Naive B cell (primary cell): ENCODE measurements at regions not wholly inside any gene's neighbourhood (a gene's known extent, or its start where the extent isn't known, plus 50 kb on each side); places are given as distances from the start of the nearest gene placed in this dataset.

ENCODE experiments used
- ATAC-seq, 2 donors: fragments of 150-1000 bp; cut with Tn5 transposase; 2 replicates each; pipeline ENCODE4 v1.10.0; 2021; ENCODE audit warnings: low read depth in 2 of 2, mild to moderate bottlenecking in 2 of 2, moderate library complexity in 2 of 2
- DNase-seq: peaks from one replicate; pipeline ENCODE4 v3.0.0; 2022
- H3K27ac Mint-ChIP-seq, 6 donors: one replicate each; pipeline ENCODE4 v1.8.0; 2020 to 2022; ENCODE audit warnings: mild to moderate bottlenecking in 6 of 6, mixed read lengths in 6 of 6, moderate library complexity in 5 of 6, inconsistent platforms in 2 of 6
- H3K27me3 Mint-ChIP-seq, 3 donors: one replicate each; pipeline ENCODE4 v1.8.0; 2021 to 2022; ENCODE audit warnings: mixed read lengths in 3 of 3, mild to moderate bottlenecking in 1 of 3
- H3K36me3 Mint-ChIP-seq, 2 donors: one replicate each; pipeline ENCODE4 v1.8.0; 2020 to 2022; ENCODE audit warnings: mixed read lengths in 2 of 2, inconsistent platforms in 1 of 2, mild to moderate bottlenecking in 1 of 2
- H3K4me1 Mint-ChIP-seq, 3 donors: one replicate each; pipeline ENCODE4 v1.8.0; 2020 to 2022; ENCODE audit warnings: mixed read lengths in 3 of 3, inconsistent platforms in 1 of 3, mild to moderate bottlenecking in 1 of 3, moderate library complexity in 1 of 3
- H3K4me3 Mint-ChIP-seq, 8 donors: one replicate each; pipeline ENCODE4 v1.8.0; 2020 to 2022; ENCODE audit warnings: mild to moderate bottlenecking in 8 of 8, mixed read lengths in 8 of 8, moderate library complexity in 8 of 8, inconsistent platforms in 2 of 8
- H3K9me3 Mint-ChIP-seq, 7 donors: one replicate each; pipeline ENCODE4 v1.8.0; 2020 to 2022; ENCODE audit warnings: mixed read lengths in 7 of 7, mild to moderate bottlenecking in 5 of 7, inconsistent platforms in 2 of 7, moderate library complexity in 1 of 7

DNA sequence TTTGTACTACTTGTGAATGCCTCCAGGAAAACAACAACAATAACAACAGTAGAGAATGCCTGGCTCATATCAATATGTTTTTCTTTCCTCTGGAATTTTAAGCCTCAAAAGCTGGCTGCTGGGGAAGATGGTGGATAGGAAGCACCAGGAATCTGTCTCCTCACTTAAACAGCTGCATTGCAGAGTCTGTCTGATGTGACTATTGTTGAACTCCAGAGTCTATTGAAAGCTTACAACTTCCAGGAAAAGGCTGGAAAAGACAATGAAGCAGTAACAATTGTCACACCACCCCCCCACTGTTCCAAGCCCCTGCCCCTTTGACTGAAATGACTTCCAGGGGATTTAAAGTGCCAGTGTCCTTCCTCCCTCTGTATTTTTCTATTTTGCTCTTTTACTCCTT lies 309.7 kb downstream of the BMP4 start:
- peaks cover 0 to 14% (median 5%) of the 10 kb centered on the region in 7 donors for H3K9me3 Mint-ChIP-seq
- H3K27ac Mint-ChIP-seq = no peak overlapping the region
- peaks cover 5 to 21% (median 8%) of the 10 kb centered on the region in 3 donors for H3K27me3 Mint-ChIP-seq
- DNase-seq (no peak), ATAC-seq (no peak)
- no peaks in the 10 kb centered on the region for H3K4me1 Mint-ChIP-seq
- no peak overlapping the region for H3K4me3 Mint-ChIP-seq
- H3K36me3 Mint-ChIP-seq = peaks cover 0 to 7% of the 10 kb centered on the region in 2 donors

DNA sequence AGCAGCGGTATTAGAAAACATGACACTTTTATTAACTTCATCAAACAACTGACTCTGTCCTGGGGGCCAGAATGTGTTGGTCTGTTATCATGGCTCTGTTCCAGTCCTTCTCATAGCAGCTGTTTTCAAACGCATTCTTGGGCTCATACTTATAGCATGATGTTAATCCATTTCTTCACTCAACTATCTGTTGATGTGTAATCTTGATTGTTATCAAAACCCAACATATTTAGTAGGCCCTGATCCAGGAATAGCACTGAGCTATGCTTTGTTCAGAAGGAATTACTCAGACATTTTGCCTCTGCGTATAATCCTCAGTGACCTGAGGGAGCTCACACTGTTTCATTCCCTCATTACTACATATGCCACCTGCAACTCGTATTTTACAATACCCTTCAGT lies 315.9 kb downstream of the BMP4 start:
- ATAC-seq (no peak), DNase-seq (no peak)
- Mint-ChIP-seq H3K36me3 (peaks cover 0 to 2% of the 10 kb centered on the region in 2 donors), H3K4me1 (no peaks in the 10 kb centered on the region), H3K9me3 (peaks cover 0 to 8% (median 2%) of the 10 kb centered on the region in 7 donors), H3K27ac (no peak overlapping the region), H3K27me3 (peaks cover under 1 to 25% (median 2%) of the 10 kb centered on the region in 3 donors), H3K4me3 (no peak overlapping the region)

DNA sequence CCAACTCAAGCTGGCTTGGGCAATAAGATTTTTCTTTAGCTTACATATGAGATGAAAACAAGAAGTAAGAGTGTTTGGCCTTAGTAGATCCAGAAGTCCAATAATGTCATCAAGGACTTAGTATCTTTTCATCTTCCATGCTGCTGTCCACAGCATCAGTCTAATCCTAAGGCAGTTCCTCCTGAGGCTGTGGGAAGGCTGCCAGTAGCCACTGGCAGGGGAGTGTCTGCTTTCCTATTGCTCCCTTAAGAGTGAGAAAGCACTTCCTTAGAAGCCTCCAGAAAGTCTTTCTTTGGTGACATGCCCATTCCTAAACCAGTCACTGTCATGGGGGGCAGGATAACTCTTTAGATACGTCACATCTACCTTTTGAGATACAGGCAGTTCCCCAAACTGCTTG lies 317.7 kb downstream of the BMP4 start:
- Mint-ChIP-seq H3K4me1 (no peaks in the 10 kb centered on the region), H3K27me3 (peaks cover 0 to 14% (median 5%) of the 10 kb centered on the region in 3 donors), H3K27ac (no peak overlapping the region), H3K36me3 (no peaks in the 10 kb centered on the region), H3K9me3 (peaks cover 0 to 6% (median 0%) of the 10 kb centered on the region in 7 donors), H3K4me3 (no peak overlapping the region)
- ATAC-seq (no peak), DNase-seq (no peak)

DNA sequence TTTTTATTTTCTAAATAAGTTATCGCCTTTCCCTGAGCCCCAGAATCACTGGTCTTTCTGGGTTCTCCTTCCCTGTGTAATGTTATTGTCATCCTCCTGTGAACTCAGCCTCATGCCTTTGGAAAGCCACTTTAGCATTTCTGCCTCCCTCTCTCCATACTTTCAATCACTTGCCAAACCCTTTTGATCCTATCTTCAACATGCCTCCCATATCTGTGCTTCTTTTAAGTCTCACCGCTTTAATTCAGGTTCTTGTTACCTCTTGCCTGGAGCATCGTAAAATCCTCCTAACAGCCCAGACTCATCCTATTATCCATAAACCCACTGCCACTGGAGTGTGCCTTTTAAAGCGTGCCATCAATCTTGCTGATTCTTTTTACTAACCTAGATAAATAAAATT lies 321.8 kb downstream of the BMP4 start:
- H3K4me3 Mint-ChIP-seq = peak overlapping the region in 1 of 8 donors; percentile 22
- peaks cover 0 to 9% (median 5%) of the 10 kb centered on the region in 3 donors for H3K27me3 Mint-ChIP-seq
- ATAC-seq (no peak), DNase-seq (no peak)
- H3K4me1 Mint-ChIP-seq = no peaks in the 10 kb centered on the region
- H3K27ac Mint-ChIP-seq = no peak overlapping the region
- H3K9me3 Mint-ChIP-seq = peaks cover 0 to 5% (median 0%) of the 10 kb centered on the region in 7 donors
- no peaks in the 10 kb centered on the region for H3K36me3 Mint-ChIP-seq

DNA sequence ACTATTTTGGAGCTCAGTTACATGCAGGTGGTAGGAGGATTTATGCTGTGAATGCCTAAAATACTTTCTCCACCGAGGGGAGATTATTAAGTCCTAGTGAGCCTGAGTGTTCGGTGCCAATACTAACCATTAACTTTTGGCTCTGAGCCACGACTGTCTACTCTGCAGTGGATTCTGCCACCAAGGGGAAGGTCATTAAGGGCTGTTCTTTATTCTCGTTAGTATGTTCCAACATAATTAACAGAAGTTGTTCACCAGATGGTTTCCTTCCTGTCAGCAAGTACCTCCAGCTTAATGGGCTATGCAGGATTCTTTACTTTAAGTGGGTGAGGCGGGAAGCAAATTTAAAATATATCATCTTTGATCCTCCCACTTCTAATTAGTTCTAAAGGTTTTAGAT lies 326.3 kb downstream of the BMP4 start:
- DNase-seq = no peak
- Mint-ChIP-seq H3K27ac (no peak overlapping the region), H3K27me3 (peaks cover 7 to 19% (median 18%) of the 10 kb centered on the region in 3 donors), H3K4me1 (no peaks in the 10 kb centered on the region), H3K9me3 (peaks cover 0 to 5% (median 0%) of the 10 kb centered on the region in 7 donors), H3K36me3 (no peaks in the 10 kb centered on the region), H3K4me3 (no peak overlapping the region)
- no peak for ATAC-seq

DNA sequence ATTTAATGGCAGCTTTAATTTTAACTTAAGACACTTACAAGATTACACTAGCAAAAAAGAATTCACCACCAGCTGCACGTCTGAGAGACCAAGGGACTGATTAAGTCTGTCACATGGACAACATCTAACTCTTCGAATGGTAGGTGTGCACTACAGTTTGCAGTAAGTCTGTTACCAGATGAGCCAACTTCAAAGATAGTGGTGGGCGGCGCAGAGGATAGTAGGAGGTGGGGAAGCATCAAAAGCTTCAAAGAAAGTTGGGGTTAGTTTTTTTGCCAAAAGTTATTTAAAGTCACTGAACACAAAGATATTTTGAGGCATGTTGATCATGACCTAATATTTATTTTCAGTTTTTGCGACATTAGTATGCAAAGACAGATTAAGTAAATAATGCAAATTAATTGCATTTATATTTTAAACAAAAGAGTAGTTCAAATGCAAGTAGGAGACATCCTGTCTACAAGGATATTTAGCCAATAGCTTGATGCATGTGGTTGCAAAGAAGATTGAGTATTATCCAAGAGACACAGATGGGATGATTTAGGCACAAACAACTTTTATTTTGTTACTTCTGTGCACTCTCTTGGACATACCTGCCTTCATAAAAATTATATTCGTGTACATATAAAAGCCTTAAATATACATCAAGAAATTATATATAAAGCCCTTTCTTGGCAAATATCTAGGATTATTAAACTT lies 327.7 kb downstream of the BMP4 start:
- Mint-ChIP-seq H3K36me3 (no peaks in the 10 kb centered on the region), H3K27ac (no peak overlapping the region), H3K4me3 (no peak overlapping the region), H3K27me3 (peaks cover 16 to 29% (median 17%) of the 10 kb centered on the region in 3 donors), H3K4me1 (no peaks in the 10 kb centered on the region), H3K9me3 (peaks cover 0 to 5% (median 0%) of the 10 kb centered on the region in 7 donors)
- DNase-seq (no peak), ATAC-seq (no peak)

DNA sequence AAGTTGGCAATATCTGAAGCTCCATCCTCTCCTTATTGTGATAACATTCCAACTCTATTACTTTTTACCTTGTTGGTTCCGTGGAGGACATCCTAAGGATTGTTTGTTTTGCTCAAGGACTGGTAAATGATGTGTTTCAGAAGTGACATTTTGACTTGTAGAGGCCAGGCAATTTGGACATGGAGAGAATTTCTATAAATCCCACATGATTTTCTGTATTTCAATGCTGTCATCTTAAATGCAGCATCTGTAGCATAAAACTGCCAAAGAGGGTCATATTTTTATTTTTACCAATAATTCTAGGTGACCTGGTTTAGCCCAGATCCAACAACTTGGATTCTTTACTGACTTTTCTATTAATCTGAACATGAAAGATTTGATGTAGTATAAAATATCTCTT lies 328.4 kb downstream of the BMP4 start:
- ATAC-seq = no peak
- H3K36me3 Mint-ChIP-seq = no peaks in the 10 kb centered on the region

DNA sequence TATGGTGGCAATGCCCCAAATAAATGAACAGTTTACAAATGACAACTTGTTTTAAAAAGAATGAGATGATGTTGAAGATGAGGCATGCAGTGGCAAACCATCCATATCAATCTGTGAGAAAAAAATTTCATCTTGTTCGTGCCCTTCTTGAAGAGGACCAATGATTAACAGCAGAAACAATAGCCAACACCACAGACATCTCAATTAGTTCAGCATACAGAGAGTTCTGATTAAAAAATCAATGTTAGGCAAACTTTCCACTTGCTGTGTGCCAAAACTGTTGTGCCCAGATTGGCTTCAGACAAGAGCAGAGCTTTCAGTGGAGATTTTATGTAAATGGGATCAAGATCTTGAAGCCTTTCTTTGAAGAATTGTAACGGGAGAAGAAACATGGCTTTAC lies 329.9 kb downstream of the BMP4 start:
- Mint-ChIP-seq H3K4me1 (no peaks in the 10 kb centered on the region), H3K4me3 (no peak overlapping the region), H3K27me3 (peaks cover 20 to 36% (median 24%) of the 10 kb centered on the region in 3 donors), H3K36me3 (no peaks in the 10 kb centered on the region), H3K9me3 (peaks cover 0 to 3% (median 0%) of the 10 kb centered on the region in 7 donors), H3K27ac (no peak overlapping the region)
- ATAC-seq = no peak
- no peak for DNase-seq

More for the DNA sequence above, 328.4 kb downstream of the BMP4 start:
- peaks cover 16 to 36% (median 23%) of the 10 kb centered on the region in 3 donors for H3K27me3 Mint-ChIP-seq
- no peak for DNase-seq
- no peak overlapping the region for H3K27ac Mint-ChIP-seq
- peaks cover 0 to 3% (median 0%) of the 10 kb centered on the region in 7 donors for H3K9me3 Mint-ChIP-seq
- no peak overlapping the region for H3K4me3 Mint-ChIP-seq
- no peaks in the 10 kb centered on the region for H3K4me1 Mint-ChIP-seq

DNA sequence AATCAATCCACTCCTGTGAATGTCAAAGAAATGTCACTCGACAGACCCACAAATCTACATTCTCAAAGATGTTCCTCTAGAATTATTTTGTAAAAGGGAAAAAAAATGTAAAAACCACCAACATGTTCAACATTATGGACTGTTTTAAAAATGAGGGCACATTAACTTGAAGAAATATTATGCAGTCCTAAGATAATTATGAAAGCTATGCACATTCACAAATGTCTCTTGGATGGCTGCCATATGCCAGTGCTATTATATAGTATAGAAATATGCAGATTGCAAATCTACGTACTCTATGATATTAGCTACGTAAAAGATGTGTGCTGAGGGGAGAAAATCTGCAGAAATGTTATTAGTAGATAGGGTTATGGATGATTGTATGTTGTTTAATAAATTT lies 334.2 kb downstream of the BMP4 start:
- DNase-seq (no peak), ATAC-seq (no peak)
- Mint-ChIP-seq H3K27me3 (peaks cover 12 to 31% (median 25%) of the 10 kb centered on the region in 3 donors), H3K9me3 (peaks cover 0 to 3% (median 0%) of the 10 kb centered on the region in 7 donors), H3K4me1 (peaks cover 0 to 8% (median 3%) of the 10 kb centered on the region in 3 donors), H3K4me3 (no peak overlapping the region), H3K27ac (no peak overlapping the region), H3K36me3 (no peaks in the 10 kb centered on the region)

DNA sequence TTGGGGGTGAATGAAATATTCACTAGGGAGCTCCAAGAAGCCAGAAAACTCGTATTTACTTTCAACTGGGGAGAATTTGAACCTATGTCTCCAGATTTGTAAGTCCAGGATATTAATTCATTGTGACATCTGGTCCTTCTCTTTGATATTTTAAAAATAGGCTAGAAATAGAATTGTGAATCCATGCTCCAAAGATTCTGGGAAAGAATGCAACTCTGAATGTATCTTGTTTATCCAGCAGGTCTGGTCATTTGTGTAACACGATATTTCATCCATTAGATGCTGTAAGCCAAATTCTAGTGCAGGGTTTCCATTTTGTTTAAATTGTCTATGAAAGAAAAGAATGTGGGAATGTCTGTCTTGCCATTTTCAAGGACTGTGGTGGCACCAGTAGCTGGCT lies 334.7 kb downstream of the BMP4 start:
- peaks cover 0 to 3% (median 0%) of the 10 kb centered on the region in 7 donors for H3K9me3 Mint-ChIP-seq
- H3K36me3 Mint-ChIP-seq = no peaks in the 10 kb centered on the region
- H3K4me1 Mint-ChIP-seq = peaks cover 0 to 8% (median 3%) of the 10 kb centered on the region in 3 donors
- no peak overlapping the region for H3K27ac Mint-ChIP-seq
- ATAC-seq = no peak
- no peak for DNase-seq
- no peak overlapping the region for H3K4me3 Mint-ChIP-seq
- H3K27me3 Mint-ChIP-seq = peaks cover 11 to 28% (median 21%) of the 10 kb centered on the region in 3 donors

DNA sequence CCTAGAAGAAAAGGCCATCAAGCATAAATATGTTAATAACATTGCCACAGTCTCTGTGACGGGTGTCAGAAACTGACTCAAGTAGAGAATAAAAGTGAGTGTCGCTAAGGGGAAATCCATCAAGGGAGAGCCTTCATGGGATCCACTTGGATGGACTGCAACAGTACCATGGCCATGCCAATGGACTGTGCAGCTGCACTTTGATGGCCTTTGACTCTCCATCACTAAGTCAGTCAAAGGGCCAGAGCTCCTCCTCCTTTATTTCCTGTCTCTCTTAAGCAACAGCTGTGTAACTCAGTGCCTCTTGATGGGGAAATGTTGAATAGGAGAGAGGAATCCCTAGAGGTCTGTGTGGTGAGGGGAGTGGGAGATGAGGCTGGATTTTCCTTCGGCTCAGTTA lies 335.2 kb downstream of the BMP4 start:
- Mint-ChIP-seq H3K4me1 (peaks cover 0 to 8% (median 3%) of the 10 kb centered on the region in 3 donors), H3K27ac (no peak overlapping the region), H3K27me3 (peaks cover 11 to 25% (median 17%) of the 10 kb centered on the region in 3 donors), H3K4me3 (no peak overlapping the region), H3K9me3 (peaks cover 0 to 3% (median 0%) of the 10 kb centered on the region in 7 donors), H3K36me3 (no peaks in the 10 kb centered on the region)
- no peak for ATAC-seq
- DNase-seq = no peak

DNA sequence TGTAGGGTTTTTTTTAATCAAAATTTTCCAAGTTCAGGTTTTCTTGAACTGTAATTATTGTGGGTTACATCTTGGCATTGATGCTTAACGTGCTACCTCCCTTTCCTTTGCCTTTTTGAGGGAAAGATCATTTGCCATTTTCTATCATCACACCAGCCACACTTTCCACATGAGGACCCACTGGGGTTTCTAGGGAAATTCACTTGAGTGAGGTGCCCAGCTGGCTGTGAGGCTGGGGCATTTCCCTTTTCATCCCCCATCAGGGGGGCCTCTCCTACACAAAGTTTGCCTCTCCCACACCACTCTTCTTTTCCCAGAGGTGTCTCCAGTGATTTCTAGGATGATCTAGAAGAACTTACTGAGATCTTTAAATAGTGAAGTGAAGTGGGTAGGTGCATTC lies 335.7 kb downstream of the BMP4 start:
- no peak for DNase-seq
- Mint-ChIP-seq H3K4me3 (no peak overlapping the region), H3K27ac (no peak overlapping the region), H3K9me3 (peaks cover 0 to 3% (median 0%) of the 10 kb centered on the region in 7 donors), H3K36me3 (no peaks in the 10 kb centered on the region), H3K4me1 (peaks cover 0 to 8% (median 3%) of the 10 kb centered on the region in 3 donors), H3K27me3 (peaks cover 11 to 25% (median 17%) of the 10 kb centered on the region in 3 donors)
- ATAC-seq = no peak

DNA sequence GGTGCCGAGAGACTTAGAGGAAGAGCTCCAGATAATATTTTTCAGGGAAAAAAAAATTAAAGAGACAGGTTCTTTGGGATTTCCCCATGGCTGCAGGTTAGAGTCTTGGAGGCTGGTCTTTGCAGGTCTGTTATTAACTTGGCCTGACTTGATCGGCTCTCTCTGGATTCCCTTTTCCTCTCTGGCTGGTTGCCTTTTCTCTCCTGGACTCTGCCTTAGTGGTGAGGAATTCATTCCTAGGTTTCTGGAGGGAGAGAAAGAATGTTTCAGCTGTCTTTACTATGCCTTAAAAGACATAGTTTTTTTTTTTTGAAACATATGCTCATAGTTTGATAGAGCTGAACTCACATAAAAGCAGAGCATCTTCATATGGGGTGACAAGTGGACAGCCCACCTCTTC lies 336.3 kb downstream of the BMP4 start:
- no peak overlapping the region for H3K4me3 Mint-ChIP-seq
- peaks cover 0 to 8% (median 3%) of the 10 kb centered on the region in 3 donors for H3K4me1 Mint-ChIP-seq
- H3K27me3 Mint-ChIP-seq = peaks cover 7 to 24% (median 17%) of the 10 kb centered on the region in 3 donors
- no peak for ATAC-seq
- no peaks in the 10 kb centered on the region for H3K36me3 Mint-ChIP-seq
- peaks cover 0 to 3% (median 0%) of the 10 kb centered on the region in 7 donors for H3K9me3 Mint-ChIP-seq
- no peak overlapping the region for H3K27ac Mint-ChIP-seq
- no peak for DNase-seq

DNA sequence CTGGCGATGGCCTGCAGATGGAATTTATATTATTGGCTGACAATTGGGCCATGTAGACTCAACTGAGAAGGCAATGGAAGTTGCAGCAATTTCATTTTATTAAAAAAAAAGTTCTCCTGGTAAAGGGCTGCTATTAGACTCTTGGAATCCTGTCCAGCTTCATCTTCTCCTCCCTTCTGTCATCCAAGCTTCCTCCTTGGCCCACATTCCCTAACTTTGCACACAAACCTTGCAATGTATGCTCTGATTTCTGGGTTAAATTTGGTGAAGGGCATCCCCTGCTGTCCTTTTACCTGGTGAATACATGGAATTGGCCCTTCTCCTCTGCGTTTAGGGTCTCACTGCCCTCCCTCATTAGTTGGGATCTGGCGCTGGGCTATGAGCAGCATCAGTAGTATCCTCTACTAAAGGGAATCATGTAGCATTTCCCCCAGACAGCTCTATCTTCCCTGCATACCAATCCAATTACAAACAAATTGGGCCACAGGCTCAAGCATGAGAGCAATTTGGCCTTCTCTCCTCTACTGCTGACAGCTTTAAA lies 336.9 kb downstream of the BMP4 start:
- peaks cover 4 to 18% (median 15%) of the 10 kb centered on the region in 3 donors for H3K27me3 Mint-ChIP-seq
- H3K4me1 Mint-ChIP-seq = peaks cover 0 to 8% (median 3%) of the 10 kb centered on the region in 3 donors
- H3K4me3 Mint-ChIP-seq = no peak overlapping the region
- ATAC-seq (no peak), DNase-seq (no peak)
- H3K9me3 Mint-ChIP-seq = peaks cover 0 to 3% (median 0%) of the 10 kb centered on the region in 7 donors
- H3K36me3 Mint-ChIP-seq = no peaks in the 10 kb centered on the region
- no peak overlapping the region for H3K27ac Mint-ChIP-seq
